ENCODE measurements at regions not wholly inside any gene's neighbourhood (a gene's known extent, or its start where the extent isn't known, plus 50 kb on each side); places are given as distances from the start of the nearest gene placed in this dataset.

GRCh38 chr18:1676387-1676786 is 771.7 kb downstream of the ADCYAP1 start:
- no peaks in the 10 kb centered on the region for H3K27me3 ChIP-seq (replicated peaks in 2 of 5; ENCODE audit: control insufficient read depth in 4 of 5, insufficient read depth in 5 of 5, low read length in 4 of 5)
- POLR2A ChIA-PET: no interaction called here
- WGBS (ENCODE audit: insufficient coverage): 90% methylated on average over 3 of the region's 3 CpGs
- no peak for DNase-seq
- H3K4me1 ChIP-seq (ENCODE audit: control extremely low read depth in 1 of 4, control insufficient read depth in 4 of 4, insufficient read depth in 4 of 4, low read length in 3 of 4): no peaks in the 10 kb centered on the region
- H3K36me3 ChIP-seq (ENCODE audit: control insufficient read depth in 4 of 4, insufficient read depth in 4 of 4, low read length in 3 of 4): no peaks in the 10 kb centered on the region
- CTCF ChIA-PET: interaction anchor here (2.9 kb wide), 1 partner anchor 12 kb away, joined by 13 read pairs; no protein-coding TSS in a partner anchor
- no peak overlapping the region for H3K4me3 ChIP-seq (ENCODE audit: control insufficient read depth in 1 of 7, extremely low read depth in 1 of 7, insufficient read depth in 4 of 7, low read depth in 2 of 7, low read length in 6 of 7)
- peaks cover 0 to 2% (median 0%) of the 10 kb centered on the region in 5 experiments for H3K9me3 ChIP-seq (ENCODE audit: control extremely low read depth in 1 of 5, control insufficient read depth in 4 of 5, insufficient read depth in 2 of 5, low read depth in 1 of 5, low read length in 4 of 5)
- H3K27ac ChIP-seq (ENCODE audit: insufficient read depth in 1 of 2, low read depth in 1 of 2, low read length in 2 of 2, poor library complexity in 1 of 2, severe bottlenecking in 2 of 2): no peak overlapping the region

GRCh38 chr18:1680108-1680507 is 775.4 kb downstream of the ADCYAP1 start:
- H3K4me1 ChIP-seq (ENCODE audit: control extremely low read depth in 1 of 4, control insufficient read depth in 4 of 4, insufficient read depth in 4 of 4, low read length in 3 of 4): no peaks in the 10 kb centered on the region
- no peaks in the 10 kb centered on the region for H3K36me3 ChIP-seq (ENCODE audit: control insufficient read depth in 4 of 4, insufficient read depth in 4 of 4, low read length in 3 of 4)
- H3K9me3 ChIP-seq (ENCODE audit: control extremely low read depth in 1 of 5, control insufficient read depth in 4 of 5, insufficient read depth in 2 of 5, low read depth in 1 of 5, low read length in 4 of 5): no peaks in the 10 kb centered on the region
- no peak for DNase-seq
- H3K27me3 ChIP-seq (replicated peaks in 2 of 5; ENCODE audit: control insufficient read depth in 4 of 5, insufficient read depth in 5 of 5, low read length in 4 of 5): no peaks in the 10 kb centered on the region
- H3K4me3 ChIP-seq (ENCODE audit: control insufficient read depth in 1 of 7, extremely low read depth in 1 of 7, insufficient read depth in 4 of 7, low read depth in 2 of 7, low read length in 6 of 7): no peak overlapping the region
- H3K27ac ChIP-seq (ENCODE audit: insufficient read depth in 1 of 2, low read depth in 1 of 2, low read length in 2 of 2, poor library complexity in 1 of 2, severe bottlenecking in 2 of 2): no peak overlapping the region
- ChIA-PET CTCF (no interaction called here), POLR2A (no interaction called here)
- WGBS (ENCODE audit: insufficient coverage): no CpG with 5 or more reads among the region's 1 CpG

GRCh38 chr18:1691863-1692262 is 787.2 kb downstream of the ADCYAP1 start:
- ChIA-PET CTCF (interaction anchor here (0.6 to 0.7 kb wide), 2 partner anchors 24 to 55 kb away, joined by 3 read pairs; no protein-coding TSS in a partner anchor), POLR2A (no interaction called here)
- H3K4me1 ChIP-seq (ENCODE audit: control extremely low read depth in 1 of 4, control insufficient read depth in 4 of 4, insufficient read depth in 4 of 4, low read length in 3 of 4): no peaks in the 10 kb centered on the region
- no peak overlapping the region for H3K4me3 ChIP-seq (ENCODE audit: control insufficient read depth in 1 of 7, extremely low read depth in 1 of 7, insufficient read depth in 4 of 7, low read depth in 2 of 7, low read length in 6 of 7)
- WGBS (ENCODE audit: insufficient coverage): 92% methylated on average over 2 of the region's 2 CpGs
- H3K9me3 ChIP-seq (ENCODE audit: control extremely low read depth in 1 of 5, control insufficient read depth in 4 of 5, insufficient read depth in 2 of 5, low read depth in 1 of 5, low read length in 4 of 5): peaks cover 0 to 3% (median 0%) of the 10 kb centered on the region in 5 experiments
- no peaks in the 10 kb centered on the region for H3K36me3 ChIP-seq (ENCODE audit: control insufficient read depth in 4 of 4, insufficient read depth in 4 of 4, low read length in 3 of 4)
- DNase-seq: no peak
- H3K27me3 ChIP-seq (replicated peaks in 2 of 5; ENCODE audit: control insufficient read depth in 4 of 5, insufficient read depth in 5 of 5, low read length in 4 of 5): no peaks in the 10 kb centered on the region
- no peak overlapping the region for H3K27ac ChIP-seq (ENCODE audit: insufficient read depth in 1 of 2, low read depth in 1 of 2, low read length in 2 of 2, poor library complexity in 1 of 2, severe bottlenecking in 2 of 2)

GRCh38 chr18:1708006-1708405 is 803.3 kb downstream of the ADCYAP1 start:
- Histone ChIP-seq H3K4me1 (ENCODE audit: control extremely low read depth in 1 of 4, control insufficient read depth in 4 of 4, insufficient read depth in 4 of 4, low read length in 3 of 4) (no peaks in the 10 kb centered on the region), H3K27me3 (replicated peaks in 2 of 5; ENCODE audit: control insufficient read depth in 4 of 5, insufficient read depth in 5 of 5, low read length in 4 of 5) (peaks cover 0 to 1% (median 0%) of the 10 kb centered on the region in 5 experiments), H3K9me3 (ENCODE audit: control extremely low read depth in 1 of 5, control insufficient read depth in 4 of 5, insufficient read depth in 2 of 5, low read depth in 1 of 5, low read length in 4 of 5) (no peaks in the 10 kb centered on the region), H3K36me3 (ENCODE audit: control insufficient read depth in 4 of 4, insufficient read depth in 4 of 4, low read length in 3 of 4) (no peaks in the 10 kb centered on the region), H3K27ac (ENCODE audit: insufficient read depth in 1 of 2, low read depth in 1 of 2, low read length in 2 of 2, poor library complexity in 1 of 2, severe bottlenecking in 2 of 2) (no peak overlapping the region), H3K4me3 (ENCODE audit: control insufficient read depth in 1 of 7, extremely low read depth in 1 of 7, insufficient read depth in 4 of 7, low read depth in 2 of 7, low read length in 6 of 7) (no peak overlapping the region)
- DNase-seq: no peak
- ChIA-PET CTCF (no interaction called here), POLR2A (no interaction called here)
- WGBS (ENCODE audit: insufficient coverage): no CpG with 5 or more reads among the region's 2 CpGs

- CTCF ChIA-PET: no interaction called here
- H3K27ac ChIP-seq (ENCODE audit: insufficient read depth in 1 of 2, low read depth in 1 of 2, low read length in 2 of 2, poor library complexity in 1 of 2, severe bottlenecking in 2 of 2): no peak overlapping the region
- POLR2A ChIA-PET: no interaction called here
- no peaks in the 10 kb centered on the region for H3K4me1 ChIP-seq (ENCODE audit: control extremely low read depth in 1 of 4, control insufficient read depth in 4 of 4, insufficient read depth in 4 of 4, low read length in 3 of 4)
- no CpG with 5 or more reads among the region's 3 CpGs for WGBS (ENCODE audit: insufficient coverage)
- H3K9me3 ChIP-seq (ENCODE audit: control extremely low read depth in 1 of 5, control insufficient read depth in 4 of 5, insufficient read depth in 2 of 5, low read depth in 1 of 5, low read length in 4 of 5): no peaks in the 10 kb centered on the region
- H3K36me3 ChIP-seq (ENCODE audit: control insufficient read depth in 4 of 4, insufficient read depth in 4 of 4, low read length in 3 of 4): no peaks in the 10 kb centered on the region
- DNase-seq: no peak
- peaks cover 0 to 1% (median 0%) of the 10 kb centered on the region in 5 experiments for H3K27me3 ChIP-seq (replicated peaks in 2 of 5; ENCODE audit: control insufficient read depth in 4 of 5, insufficient read depth in 5 of 5, low read length in 4 of 5)
- H3K4me3 ChIP-seq (ENCODE audit: control insufficient read depth in 1 of 7, extremely low read depth in 1 of 7, insufficient read depth in 4 of 7, low read depth in 2 of 7, low read length in 6 of 7): no peak overlapping the region
These were observed 805.4 kb downstream of the ADCYAP1 start for GRCh38 chr18:1710114-1710513.

GRCh38 chr18:1732143-1732542 is 827.5 kb downstream of the ADCYAP1 start:
- Histone ChIP-seq H3K9me3 (ENCODE audit: control extremely low read depth in 1 of 5, control insufficient read depth in 4 of 5, insufficient read depth in 2 of 5, low read depth in 1 of 5, low read length in 4 of 5) (no peaks in the 10 kb centered on the region), H3K4me3 (ENCODE audit: control insufficient read depth in 1 of 7, extremely low read depth in 1 of 7, insufficient read depth in 4 of 7, low read depth in 2 of 7, low read length in 6 of 7) (no peak overlapping the region), H3K4me1 (ENCODE audit: control extremely low read depth in 1 of 4, control insufficient read depth in 4 of 4, insufficient read depth in 4 of 4, low read length in 3 of 4) (no peaks in the 10 kb centered on the region), H3K27me3 (replicated peaks in 2 of 5; ENCODE audit: control insufficient read depth in 4 of 5, insufficient read depth in 5 of 5, low read length in 4 of 5) (no peaks in the 10 kb centered on the region), H3K27ac (ENCODE audit: insufficient read depth in 1 of 2, low read depth in 1 of 2, low read length in 2 of 2, poor library complexity in 1 of 2, severe bottlenecking in 2 of 2) (no peak overlapping the region), H3K36me3 (ENCODE audit: control insufficient read depth in 4 of 4, insufficient read depth in 4 of 4, low read length in 3 of 4) (no peaks in the 10 kb centered on the region)
- WGBS (ENCODE audit: insufficient coverage): 94% methylated on average over 2 of the region's 3 CpGs
- DNase-seq: no peak
- ChIA-PET POLR2A (no interaction called here), CTCF (no interaction called here)

GRCh38 chr18:1746131-1746530 is 825.2 kb downstream of the METTL4 start:
- DNase-seq: no peak
- POLR2A ChIA-PET: no interaction called here

More at GRCh38 chr18:1746131-1746530, 825.2 kb downstream of the METTL4 start:
- no peak overlapping the region for H3K4me3 ChIP-seq (ENCODE audit: control insufficient read depth in 1 of 7, extremely low read depth in 1 of 7, insufficient read depth in 4 of 7, low read depth in 2 of 7, low read length in 6 of 7)
- no peak overlapping the region for H3K27ac ChIP-seq (ENCODE audit: insufficient read depth in 1 of 2, low read depth in 1 of 2, low read length in 2 of 2, poor library complexity in 1 of 2, severe bottlenecking in 2 of 2)
- no peaks in the 10 kb centered on the region for H3K36me3 ChIP-seq (ENCODE audit: control insufficient read depth in 4 of 4, insufficient read depth in 4 of 4, low read length in 3 of 4)
- no peaks in the 10 kb centered on the region for H3K9me3 ChIP-seq (ENCODE audit: control extremely low read depth in 1 of 5, control insufficient read depth in 4 of 5, insufficient read depth in 2 of 5, low read depth in 1 of 5, low read length in 4 of 5)
- CTCF ChIA-PET: interaction anchor here (1.0 kb wide), 1 partner anchor 9 kb away, joined by 3 read pairs; no protein-coding TSS in a partner anchor
- H3K4me1 ChIP-seq (ENCODE audit: control extremely low read depth in 1 of 4, control insufficient read depth in 4 of 4, insufficient read depth in 4 of 4, low read length in 3 of 4): no peaks in the 10 kb centered on the region
- no peaks in the 10 kb centered on the region for H3K27me3 ChIP-seq (replicated peaks in 2 of 5; ENCODE audit: control insufficient read depth in 4 of 5, insufficient read depth in 5 of 5, low read length in 4 of 5)
